NK-92 treated with Interleukin-12 subunit alpha and Interleukin-12 subunit beta, amount 100 ng/mL, for 24 hours (cell line): ENCODE measurements at regions not wholly inside any gene's neighbourhood (a gene's known extent, or its start where the extent isn't known, plus 50 kb on each side); places are given as distances from the start of the nearest gene placed in this dataset.
"Not testable (repeated sequence)": the region's sequence is repeated elsewhere in the genome, so short reads cannot be mapped to it uniquely, and the experiment has no call there.

Source experiments
- DNase-seq: peaks from one replicate; lab custom pipeline; 2025; lab: John Stamatoyannopoulos, UW

GRCh38 chr3:176328198-176328597, 869.1 kb downstream of the TBL1XR1 start:
- no peak for DNase-seq

GRCh38 chr3:176326894-176327490, 870.3 kb downstream of the TBL1XR1 start:
- DNase-seq = not testable (repeated sequence)

- not testable (repeated sequence) for DNase-seq
These were observed 875.8 kb downstream of the TBL1XR1 start for GRCh38 chr3:176321532-176321931.

GRCh38 chr3:176321099-176321498, 876.2 kb downstream of the TBL1XR1 start:
- no peak for DNase-seq

GRCh38 chr3:176313426-176313825, 883.9 kb downstream of the TBL1XR1 start:
- DNase-seq = no peak

GRCh38 chr3:176310641-176311040, 886.6 kb downstream of the TBL1XR1 start:
- DNase-seq = no peak

- no peak for DNase-seq
These were observed 895.0 kb downstream of the TBL1XR1 start for GRCh38 chr3:176302271-176302670.

- no peak for DNase-seq
These were observed 901.1 kb downstream of the TBL1XR1 start for GRCh38 chr3:176296066-176296597.

- DNase-seq = no peak
These were observed 904.0 kb downstream of the TBL1XR1 start for GRCh38 chr3:176293276-176293675.

- DNase-seq = no peak
These were observed 910.7 kb downstream of the TBL1XR1 start for GRCh38 chr3:176286476-176287085.

- no peak for DNase-seq
These were observed 921.7 kb downstream of the TBL1XR1 start for GRCh38 chr3:176275538-176275937.

- DNase-seq = no peak
These were observed 922.2 kb downstream of the TBL1XR1 start for GRCh38 chr3:176275113-176275512.

- no peak for DNase-seq
These were observed 923.1 kb downstream of the TBL1XR1 start for GRCh38 chr3:176274161-176274560.

GRCh38 chr3:176262071-176262470, 935.2 kb downstream of the TBL1XR1 start:
- no peak for DNase-seq

GRCh38 chr3:176247191-176247590, 950.1 kb downstream of the TBL1XR1 start:
- no peak for DNase-seq

GRCh38 chr3:176219970-176220369, 977.3 kb downstream of the TBL1XR1 start:
- no peak for DNase-seq

- no peak for DNase-seq
These were observed 982.5 kb downstream of the TBL1XR1 start for GRCh38 chr3:176214758-176215157.

GRCh38 chr3:176213314-176213713, 984.0 kb downstream of the TBL1XR1 start:
- not testable (repeated sequence) for DNase-seq

- no peak for DNase-seq
These were observed 988.4 kb downstream of the TBL1XR1 start for GRCh38 chr3:176208915-176209314.

- DNase-seq = no peak
These were observed 989.0 kb downstream of the TBL1XR1 start for GRCh38 chr3:176208283-176208682.

- DNase-seq = no peak
These were observed 990.5 kb downstream of the TBL1XR1 start for GRCh38 chr3:176206809-176207208.

GRCh38 chr3:176202652-176203051, 994.6 kb downstream of the TBL1XR1 start:
- no peak for DNase-seq

GRCh38 chr3:176193032-176193730, 1004.1 kb downstream of the TBL1XR1 start:
- no peak for DNase-seq
